ENCODE measurements at regions not wholly inside any gene's neighbourhood (a gene's known extent, or its start where the extent isn't known, plus 50 kb on each side); places are given as distances from the start of the nearest gene placed in this dataset.
"Not testable (repeated sequence)": the region's sequence is repeated elsewhere in the genome, so short reads cannot be mapped to it uniquely, and the experiment has no call there.

DNA sequence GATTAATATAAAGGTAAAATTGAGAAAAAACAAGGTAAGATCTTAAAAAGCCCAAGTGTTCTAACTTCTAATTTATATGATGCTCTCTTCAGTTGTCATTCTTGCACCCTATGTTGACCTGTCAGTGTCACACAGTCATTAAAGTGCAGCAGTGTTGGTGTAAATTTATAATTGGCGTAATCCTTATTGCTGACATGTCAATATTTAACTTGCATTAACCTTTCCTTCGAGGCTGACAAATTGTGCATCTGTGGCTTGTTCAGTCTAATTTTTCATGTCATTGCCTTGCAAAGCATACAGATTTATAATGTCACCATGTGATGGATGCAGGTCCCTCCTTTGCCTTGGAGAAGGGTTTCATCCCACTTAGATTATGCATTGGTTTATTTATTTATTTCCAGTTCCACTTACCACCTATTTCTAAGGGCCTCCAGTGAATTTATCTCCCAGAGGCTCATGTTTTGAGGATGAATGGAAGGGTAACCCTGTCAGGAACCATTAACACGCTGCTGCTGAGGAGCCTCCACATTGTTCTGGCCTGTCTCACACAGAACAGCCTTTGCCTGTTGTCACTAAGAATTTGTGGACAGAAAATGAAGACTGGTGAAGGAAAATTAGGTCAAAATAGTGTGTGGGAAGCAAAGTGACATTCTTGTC lies 1098.5 kb upstream of the LCORL start:
- no peak for FAIRE-seq

DNA sequence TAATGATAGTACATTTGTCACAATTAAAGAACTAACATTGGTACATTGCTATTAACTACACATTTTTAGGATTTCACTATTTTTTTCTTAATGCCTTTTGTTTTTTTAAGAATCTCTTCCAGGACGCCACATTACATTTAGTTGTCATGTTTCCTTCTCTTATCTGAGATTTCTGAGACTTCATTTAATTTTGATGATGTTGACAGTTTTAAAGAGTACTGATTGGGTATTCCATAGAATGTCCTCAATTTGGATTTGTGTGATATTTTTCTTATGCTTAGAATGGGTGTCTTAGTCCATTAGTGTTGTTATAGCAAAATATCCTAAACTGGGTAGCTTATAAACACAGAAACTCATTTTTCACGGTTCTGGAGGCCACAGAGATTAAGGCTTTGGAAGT lies 1095.5 kb upstream of the LCORL start:
- FAIRE-seq = no peak

DNA sequence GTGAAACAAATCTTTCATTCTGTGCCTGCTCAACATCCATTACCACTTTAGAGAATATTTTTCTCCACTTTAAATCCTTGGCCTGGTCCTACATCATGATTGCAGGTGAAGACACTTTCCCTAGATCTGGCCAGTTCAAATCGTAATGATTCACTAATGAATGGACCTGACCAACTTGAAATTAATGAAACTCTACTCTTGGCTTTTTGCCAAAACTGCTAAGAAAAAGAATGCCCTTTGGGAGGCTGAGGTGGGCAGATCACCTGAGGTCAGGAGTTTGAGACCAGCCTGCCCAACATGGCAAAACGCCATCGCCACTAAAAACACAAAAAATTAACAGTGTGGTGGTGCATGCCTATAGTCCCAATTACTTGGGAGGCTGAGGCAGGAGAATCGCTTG lies 1082.6 kb upstream of the LCORL start:
- no peak for FAIRE-seq

DNA sequence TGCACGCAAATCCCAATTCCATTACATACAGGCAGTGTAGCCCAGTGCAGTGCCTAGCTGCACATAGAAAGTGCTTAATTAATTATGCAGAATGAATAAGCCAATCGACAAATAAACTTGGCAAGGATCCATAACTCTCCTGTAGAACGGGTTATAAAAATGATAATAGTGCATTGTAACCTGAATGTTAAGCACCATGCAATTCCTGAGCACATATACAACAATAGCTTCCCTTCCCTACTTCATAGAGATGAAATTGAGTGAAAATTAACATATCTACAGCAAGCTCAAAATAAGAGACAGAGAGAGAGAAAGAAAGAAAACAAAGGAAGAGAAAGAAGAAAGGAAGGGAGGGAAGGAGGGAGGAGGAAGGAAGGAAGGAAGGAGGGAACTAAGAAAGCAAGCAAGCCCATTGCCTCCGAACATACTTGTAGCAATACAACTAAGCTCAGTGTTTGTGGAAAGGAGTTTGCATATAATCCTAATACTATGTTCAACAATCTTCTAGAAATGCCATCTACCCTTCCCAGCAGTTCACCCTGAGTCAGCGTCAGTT lies 1074.0 kb upstream of the LCORL start:
- FAIRE-seq = no peak

DNA sequence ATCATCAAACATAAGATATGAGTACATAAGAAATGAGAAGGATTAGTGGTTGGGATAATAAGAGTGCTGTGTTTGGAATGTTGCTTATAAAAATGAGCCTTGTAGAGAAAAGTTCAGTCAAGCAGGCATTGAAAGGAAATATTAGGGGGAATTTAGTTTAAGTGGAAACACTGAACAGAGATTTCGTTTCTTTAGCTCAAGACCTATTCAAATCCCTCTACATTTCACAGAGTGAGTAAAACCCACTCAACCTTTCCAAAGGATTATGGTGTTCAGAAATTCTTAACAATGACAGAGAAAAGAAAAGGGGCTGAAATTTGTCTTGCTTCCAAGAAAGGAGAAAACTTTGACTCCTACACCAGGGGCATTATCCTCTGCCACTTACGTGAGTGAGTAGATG lies 1072.4 kb upstream of the LCORL start:
- no peak for FAIRE-seq

DNA sequence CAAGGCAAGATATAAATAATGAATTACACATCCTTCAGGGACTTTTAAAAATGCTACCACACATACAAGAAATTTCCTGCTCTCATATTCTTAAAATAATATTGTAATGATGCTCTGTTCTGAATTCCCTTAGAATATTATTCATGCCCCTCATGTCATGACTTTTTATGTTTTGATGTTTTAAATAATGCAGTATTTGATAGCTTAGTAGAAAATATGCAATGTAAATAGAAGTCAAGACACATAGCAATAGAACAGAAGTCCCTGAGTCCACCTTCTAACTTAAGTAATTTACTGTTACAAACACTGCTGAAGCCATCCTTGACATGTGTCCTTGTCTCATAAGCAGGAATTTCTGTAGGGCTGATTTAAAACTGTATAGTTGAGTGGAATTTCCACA lies 1071.2 kb upstream of the LCORL start:
- no peak for FAIRE-seq

DNA sequence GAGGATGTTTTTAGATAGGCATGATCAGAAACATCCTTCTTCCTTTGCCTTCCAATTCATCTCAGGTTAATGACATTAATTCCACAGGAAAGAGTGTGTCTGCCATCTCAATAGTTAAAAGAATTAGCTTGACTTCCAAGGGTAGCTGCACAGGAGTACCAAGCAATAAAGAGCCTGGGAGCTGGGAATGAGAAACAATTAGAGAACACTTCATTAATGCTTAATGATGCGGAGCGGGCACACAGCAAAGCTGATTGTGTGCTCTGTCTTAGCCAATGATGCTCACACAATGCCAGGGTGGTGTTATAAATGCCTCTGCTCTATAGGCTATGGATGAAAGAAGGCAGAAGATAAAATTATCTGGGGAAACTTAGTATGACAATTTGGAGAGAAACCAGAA lies 1052.5 kb upstream of the LCORL start:
- no peak for FAIRE-seq

DNA sequence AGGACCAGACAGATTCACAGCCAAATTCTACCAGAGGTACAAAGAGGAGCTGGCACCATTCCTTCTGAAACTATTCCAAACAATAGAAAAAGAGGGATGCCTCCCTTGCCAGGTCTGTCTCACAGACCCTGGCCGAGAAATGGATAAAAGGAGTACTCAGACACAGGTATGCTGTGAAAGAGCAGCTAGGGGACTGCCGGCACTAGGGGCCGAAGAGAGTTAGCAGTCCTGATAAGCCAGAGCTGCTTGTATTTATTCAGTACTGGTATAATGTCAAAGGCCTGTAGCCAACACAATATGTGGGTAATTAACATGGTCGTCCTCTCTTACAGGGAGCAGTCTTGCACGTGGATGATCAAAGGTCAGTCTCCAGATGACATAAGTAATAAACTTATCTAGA lies 1042.1 kb upstream of the LCORL start:
- FAIRE-seq = no peak

DNA sequence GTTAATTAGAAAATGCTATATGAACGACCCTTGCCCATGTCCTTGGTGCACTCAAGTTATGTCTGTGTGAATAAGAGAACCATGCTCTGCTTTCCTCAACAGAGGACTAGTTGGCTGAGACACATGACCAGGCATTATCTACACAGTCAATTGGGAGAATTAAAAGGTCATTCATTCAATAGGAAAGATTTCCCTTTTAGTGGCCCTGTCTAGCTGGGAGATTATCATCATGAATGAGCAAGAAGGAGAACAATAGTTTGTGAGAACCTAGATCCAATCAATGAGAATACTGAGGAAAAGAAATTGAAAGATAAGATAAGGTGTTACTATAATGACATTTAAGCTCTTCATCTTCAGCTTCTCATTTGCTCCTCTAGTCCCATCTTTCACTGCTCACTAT lies 1033.4 kb upstream of the LCORL start:
- FAIRE-seq = no peak

DNA sequence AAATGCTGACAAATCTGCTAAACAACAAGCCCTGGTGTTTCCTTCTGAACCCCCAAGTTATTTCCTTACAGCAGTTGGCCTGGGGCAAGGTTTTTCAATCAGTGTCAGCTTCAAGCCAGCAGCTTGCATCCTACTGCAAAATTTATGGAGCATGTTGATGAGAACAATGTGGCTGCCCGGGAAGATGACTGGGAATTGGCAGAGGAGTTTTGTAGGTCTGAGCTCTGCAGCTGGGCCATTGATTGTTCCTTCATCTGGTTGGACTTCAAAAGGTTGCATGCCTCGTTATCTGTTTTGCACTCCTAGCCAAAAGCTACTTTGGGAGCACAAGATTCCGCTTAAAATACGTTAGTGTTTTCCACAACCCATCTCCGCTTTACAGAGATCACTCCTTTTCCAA lies 1030.3 kb upstream of the LCORL start:
- no peak for FAIRE-seq

DNA sequence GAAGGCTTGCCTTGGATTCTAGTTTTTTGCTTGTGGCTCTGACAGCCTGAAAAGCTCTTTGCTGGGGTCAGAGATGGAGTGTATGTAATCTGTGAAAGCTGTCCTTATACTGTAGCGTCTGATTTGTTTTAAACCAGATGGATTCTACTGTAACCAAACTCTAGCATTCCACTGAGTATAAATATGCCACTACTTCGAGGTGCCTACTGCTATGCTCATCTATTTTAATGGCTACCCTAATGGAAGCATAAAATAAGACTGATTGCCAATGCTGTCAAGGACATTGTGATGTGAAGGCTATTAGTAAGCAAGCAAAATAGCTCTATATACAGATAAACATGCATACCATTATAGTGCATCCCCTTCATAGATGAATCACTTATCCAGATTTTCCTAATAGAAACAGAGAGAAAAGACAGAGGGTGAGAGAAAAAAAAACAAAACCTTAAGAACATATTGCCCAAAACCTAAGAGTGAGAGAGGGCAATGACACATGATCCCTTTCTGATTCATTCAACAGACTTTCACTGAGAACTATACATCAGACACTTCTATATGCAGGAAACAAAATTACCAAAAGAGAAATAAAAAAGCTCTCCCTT lies 1025.8 kb upstream of the LCORL start:
- FAIRE-seq = no peak

DNA sequence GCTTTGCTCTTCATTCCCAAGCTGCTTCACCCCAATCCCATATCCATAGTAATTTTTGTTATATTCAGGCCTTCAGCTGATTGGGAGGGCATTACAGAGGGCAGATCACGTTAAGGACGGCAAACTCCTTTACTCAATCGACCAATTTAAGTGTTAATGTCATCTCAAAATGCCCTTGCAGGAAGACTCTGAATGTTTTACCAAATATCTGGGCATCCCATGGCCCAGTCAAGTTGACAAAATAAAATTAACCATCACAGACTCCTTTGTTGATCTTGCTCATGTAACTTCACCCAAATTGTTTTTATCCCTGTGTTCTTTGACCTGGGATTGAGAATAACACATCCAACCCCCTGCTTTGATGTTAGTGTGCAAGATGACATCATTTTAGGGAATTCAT lies 1018.3 kb upstream of the LCORL start:
- FAIRE-seq = no peak

DNA sequence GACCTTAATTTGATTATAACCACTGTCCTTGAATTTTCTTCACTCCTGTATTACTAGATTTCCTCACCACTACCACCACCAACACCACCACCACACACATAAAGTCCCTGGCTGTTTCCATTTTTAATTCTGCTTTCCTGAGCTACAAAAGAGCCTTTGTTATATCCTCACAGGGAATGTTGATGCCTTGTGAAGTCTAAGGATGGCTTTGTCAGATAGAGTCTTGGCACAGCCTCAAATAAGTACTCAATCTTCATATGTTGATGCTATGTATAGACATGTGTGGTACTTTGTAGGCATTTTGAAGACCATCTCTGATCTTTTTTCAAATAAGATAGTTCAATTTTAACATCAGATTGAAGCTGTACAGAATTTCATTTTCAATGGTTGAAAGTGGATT lies 1016.7 kb upstream of the LCORL start:
- no peak for FAIRE-seq

DNA sequence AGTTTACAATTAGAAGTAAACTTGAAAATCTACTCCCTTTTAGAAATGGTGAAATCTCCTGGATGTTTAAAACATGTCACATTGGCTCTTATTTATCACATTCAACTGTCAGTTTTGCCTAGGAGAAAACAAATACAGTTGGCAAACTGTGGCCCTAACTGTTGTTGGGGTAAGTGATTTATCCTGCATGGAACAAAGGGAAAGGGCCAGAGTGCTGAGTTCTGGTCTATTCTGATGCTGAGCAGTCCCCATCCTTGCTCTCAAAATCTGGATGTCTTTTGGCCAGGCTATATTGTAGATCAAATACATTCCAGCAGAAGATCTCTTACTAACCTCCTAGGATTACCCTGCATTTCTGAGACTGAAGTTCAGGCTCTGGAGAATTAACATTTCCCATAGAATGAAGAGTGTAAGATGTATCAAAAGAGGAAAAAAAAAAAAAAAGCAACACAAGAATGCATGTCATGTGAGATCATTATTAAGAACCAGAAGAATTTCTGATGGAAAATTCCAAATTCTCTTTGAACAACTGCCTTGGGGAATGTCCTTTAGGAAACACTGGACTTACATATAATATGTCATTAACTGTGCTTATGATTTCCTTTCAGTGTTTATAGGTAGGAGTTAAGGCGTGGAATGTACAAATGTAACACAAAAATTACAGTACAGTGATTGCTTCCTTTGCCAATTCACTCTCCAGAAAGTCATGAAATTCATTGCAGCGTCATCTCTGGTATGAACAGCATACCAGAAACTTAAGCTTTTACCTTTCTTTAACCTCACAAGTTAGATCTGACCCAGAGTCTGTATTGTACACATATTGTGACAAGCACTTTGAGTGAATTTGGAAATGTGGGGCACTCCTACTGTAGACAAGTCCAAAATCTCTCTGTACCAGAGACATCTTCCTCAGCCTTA lies 1012.5 kb upstream of the LCORL start:
- no peak for FAIRE-seq

DNA sequence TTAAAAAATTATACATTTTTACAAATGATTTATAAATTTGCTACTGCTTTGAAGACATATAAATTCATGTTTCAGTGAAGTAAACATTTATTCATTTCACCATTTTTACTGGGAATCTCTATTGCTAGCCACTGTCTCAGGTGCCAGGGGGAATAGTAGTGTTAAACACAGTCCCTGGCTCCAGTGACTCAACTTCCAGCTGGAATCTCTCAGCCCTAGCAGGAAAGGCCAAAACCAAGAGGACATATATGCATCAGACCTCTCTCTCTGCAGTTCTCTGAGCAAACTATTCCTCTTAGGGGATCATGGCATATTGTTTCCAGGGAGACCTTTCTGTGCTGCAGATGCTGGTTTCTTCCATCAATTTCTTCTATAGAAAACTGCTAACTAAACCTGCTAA lies 1009.0 kb upstream of the LCORL start:
- no peak for FAIRE-seq

DNA sequence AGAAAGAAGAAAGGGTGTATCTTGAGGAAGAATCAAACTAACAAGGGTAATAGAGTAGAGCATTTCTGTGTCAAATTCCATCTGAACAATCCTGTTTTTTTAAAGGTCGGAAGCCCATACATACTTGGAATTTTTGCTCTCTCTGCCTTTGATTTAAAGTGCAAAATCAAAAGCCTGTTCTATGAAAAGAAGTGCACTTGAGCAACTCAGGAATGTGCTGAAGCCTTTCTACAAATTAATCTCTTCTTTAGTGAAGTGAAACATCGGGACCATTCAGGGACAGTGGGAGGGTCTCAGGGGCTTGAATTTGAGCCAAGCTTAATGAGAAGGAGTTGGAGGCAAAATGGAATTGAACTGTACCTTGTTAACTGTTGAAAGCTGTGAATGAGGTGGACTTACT lies 1008.5 kb upstream of the LCORL start:
- no peak for FAIRE-seq

DNA sequence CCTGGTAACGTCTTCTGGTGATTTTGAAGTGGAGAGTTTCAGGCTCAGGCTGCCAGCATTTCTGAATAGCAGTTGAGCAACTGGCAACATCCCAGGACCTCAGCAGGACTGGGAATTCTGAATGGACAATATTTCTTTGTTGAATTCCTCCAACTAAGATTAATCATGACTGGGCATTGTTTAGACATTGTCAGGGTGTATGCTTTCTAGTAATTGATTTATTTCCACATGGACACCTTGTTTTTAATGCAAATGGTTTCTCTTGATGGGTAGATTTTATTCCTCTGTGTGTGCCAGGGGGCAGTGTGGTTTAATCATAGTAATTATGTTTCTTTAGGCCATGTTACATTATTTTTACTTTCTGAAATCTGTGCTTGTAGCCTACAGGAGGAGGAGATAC lies 1004.7 kb upstream of the LCORL start:
- no peak for FAIRE-seq

DNA sequence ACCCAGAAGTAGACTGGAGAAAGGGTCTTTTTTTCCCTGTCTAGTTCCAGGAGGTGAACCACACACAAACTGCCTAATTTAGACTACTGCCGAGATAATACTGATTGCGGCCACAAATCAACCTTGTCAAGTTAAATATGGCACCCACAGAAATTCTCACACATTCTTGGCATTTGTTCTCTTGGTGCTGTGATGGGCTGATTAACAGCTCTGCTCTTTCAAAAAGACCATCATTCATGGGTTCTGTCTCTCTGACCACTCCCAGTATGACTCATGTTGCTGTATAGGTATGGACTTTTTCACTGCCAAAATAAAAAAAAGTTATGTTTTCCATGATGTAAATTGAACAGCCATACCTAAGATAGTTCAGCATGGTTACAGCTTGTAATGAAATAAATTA lies 1003.5 kb upstream of the LCORL start:
- no peak for FAIRE-seq

DNA sequence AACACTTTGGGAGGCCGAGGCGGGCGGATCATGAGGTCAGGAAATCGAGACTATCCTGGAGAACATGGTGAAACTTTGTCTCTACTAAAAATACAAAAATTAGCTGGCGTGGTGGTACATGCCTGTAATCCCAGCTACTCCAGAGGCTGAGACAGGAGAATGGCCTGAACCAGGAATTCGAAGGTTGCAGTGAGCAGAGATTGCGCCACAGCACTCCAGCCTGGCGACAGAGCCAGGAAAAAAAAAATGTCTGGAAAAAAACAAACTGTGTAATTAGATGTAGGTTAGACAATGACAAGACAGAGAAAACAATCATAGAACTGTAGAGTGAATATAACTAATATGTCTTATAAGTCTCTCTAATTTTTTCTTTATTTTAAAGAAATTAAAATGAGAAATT lies 1002.5 kb upstream of the LCORL start:
- FAIRE-seq = no peak

DNA sequence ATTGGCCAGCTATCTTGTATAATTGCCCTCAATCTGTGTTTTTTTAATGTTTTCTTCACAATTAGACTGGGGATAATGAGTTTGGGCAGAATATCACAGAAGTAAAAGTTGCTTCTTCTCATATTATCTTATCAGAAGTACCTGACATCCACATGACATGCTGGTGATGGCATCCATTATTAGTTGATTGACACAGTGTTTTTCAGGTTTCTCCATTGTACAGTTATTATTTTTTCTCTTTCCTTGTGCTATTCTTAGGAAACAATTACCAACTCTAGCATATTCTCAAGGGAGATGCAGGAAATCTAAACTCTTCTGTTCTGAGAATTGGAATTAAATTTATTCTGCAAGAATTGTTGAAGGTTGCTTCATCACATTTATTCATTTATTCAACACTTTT lies 1000.1 kb upstream of the LCORL start:
- FAIRE-seq = no peak

DNA sequence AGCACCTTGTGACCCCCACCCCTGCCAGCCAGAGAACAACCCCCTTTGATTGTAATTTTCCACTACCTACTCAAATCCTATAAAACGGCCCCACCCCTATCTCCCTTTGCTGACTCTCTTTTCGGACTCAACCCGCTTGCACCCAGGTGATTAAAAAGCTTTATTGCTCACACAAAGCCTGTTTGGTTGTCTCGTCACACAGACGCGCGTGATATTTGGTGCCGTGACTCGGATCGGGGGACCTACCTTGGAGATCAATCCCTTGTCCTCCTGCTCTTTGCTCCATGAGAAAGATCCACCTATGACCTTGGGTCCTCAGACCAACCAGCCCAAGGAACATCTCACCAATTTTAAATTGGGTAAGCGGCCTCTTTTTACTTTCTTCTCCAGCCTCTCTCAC lies 995.0 kb upstream of the LCORL start:
- not testable (repeated sequence) for FAIRE-seq

DNA sequence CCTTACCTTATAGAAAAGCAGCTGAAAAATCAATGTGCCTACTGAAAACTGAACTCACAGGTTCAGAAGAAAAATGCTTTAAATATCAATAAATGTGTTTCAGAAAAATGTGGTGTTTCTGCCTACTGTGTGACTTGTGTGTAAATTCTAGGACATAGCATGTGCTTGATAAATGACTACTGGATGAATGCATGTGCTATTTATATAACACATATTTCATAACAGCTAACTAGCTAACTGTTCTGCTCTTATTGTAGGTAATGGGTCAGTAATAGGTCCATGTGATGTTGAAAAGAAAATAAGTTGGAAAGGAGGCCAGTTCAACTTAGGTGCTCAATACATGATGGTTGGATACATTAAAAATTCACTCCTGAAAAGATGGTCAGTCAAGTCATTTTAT lies 993.0 kb upstream of the LCORL start:
- no peak for FAIRE-seq

DNA sequence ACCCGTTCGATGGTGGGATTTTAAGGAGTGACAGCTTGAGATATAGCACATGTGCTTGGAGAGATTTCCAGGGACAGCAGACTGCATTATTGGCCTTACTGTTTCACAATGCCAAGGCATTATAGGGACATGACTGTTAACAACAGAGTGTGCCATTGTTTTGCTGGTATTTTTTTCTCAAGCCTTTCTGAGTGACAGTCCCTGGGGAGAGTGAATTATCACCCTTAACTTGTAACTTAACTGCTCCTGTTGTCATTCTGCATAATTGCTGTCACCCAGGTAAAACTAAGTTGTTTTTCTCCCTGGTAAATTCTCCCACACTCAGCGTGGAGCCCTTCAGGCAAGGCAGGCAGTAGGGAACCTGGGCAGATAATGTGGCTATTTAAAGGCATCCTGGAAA lies 989.2 kb upstream of the LCORL start:
- no peak for FAIRE-seq

DNA sequence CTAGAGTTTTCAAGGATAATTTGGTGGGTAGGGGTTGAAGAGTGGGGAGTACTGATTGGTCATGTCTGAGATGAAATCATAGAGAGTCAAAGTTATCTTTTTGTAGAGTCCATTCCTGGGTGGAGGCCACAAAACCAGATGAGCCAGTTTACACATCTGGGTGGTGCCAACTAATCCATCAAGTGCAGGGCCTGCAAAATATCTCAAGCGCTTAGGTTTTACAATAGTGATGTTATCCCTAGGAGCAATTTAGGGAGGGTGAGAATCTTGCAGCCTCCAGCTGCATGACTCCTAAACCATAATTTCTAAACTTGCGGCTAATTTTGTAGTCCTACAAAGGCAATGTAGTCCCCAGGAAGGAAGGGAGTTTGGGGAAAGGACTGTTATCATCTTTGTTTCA lies 988.3 kb upstream of the LCORL start:
- no peak for FAIRE-seq
